Inflammatory macrophage treated with lipopolysaccharide for 4 hours (primary cell): ENCODE measurements at regions not wholly inside any gene's neighbourhood (a gene's known extent, or its start where the extent isn't known, plus 50 kb on each side); places are given as distances from the start of the nearest gene placed in this dataset.
"Not testable (repeated sequence)": the region's sequence is repeated elsewhere in the genome, so short reads cannot be mapped to it uniquely, and the experiment has no call there.

Source experiments
- DNase-seq: peaks from one replicate; pipeline ENCODE4 v3.0.0-alpha.2; 2020

DNA sequence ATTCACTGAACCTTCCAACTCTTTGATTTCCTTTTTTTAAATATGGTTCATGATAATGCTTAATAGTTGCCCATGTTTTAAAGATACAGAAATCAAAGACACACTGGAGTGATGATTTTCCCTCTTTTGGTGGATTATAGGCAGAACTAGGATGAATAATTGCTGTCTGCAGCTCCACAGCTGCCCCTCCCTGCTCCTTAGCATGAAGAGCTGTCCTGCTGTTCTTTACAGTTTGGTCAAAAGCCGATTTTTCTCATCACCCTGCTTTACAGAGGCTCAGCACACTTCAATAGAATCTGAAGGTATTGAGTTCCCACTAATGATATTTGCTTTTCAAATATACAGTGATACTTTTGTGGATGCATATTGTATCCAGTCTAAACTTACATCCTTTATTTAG is 202.6 kb downstream of the AASDHPPT start:
- no peak for DNase-seq

DNA sequence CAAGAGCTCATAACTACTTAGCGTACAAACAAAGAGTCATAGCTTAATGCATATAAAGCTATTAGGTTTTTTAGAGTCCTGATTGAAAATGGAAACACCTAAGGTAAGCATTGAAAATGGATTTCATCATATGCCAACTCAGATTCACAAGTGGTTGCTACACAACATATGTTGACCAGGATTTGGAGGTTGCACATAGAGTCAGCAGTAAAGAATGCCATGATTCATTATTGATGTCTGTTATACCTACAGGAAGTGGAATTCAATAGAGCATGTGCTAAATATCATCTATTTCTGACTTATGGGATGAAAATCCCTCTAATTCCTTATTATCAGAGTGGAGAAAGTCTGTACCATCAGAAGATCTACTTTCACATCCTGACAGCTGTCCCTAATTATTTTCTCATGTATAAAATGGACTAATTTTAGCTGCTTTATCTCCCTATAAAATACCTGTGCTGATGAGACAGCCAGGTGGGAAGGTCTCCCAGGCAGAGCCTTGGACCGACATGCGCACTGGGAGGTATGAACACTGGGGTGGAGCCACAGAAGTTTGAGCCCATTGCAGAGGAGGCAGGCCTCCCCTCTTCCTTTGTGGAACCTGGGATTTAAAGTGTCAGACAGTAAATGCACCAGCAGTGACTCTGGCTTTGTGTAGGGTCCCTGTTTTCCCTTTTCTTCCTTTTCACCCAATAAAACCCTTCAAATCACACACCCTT is 204.2 kb downstream of the AASDHPPT start:
- DNase-seq: no peak

DNA sequence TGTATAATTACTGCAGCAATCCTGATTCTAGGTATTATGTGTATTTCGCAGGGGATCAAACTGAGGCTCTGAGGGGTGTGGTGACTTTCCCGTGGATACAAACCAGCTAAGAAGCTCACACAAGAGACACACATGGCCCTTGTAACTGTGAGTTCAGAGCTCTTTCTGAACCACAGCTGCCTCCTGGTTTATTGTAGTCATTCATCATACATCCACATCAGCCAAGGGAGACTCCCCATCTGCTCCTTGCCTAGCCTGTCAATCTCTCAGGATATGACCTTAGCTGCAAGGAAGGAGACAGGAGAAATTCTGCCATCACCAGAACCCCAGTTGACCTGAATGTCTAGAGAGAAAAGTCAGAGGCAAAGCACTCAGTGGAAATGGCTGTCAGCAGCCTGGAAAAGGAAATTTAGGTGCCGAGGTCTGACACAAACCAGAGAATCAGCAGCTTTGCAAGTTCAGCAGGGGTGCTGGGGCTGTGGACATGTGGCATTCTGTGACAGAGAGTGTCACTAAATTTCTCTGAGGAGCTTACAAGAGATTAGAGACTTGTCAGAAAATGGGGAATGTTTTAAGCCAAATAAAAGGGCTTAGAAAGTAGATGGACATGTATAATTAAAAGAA is 209.5 kb downstream of the AASDHPPT start:
- DNase-seq: no peak

DNA sequence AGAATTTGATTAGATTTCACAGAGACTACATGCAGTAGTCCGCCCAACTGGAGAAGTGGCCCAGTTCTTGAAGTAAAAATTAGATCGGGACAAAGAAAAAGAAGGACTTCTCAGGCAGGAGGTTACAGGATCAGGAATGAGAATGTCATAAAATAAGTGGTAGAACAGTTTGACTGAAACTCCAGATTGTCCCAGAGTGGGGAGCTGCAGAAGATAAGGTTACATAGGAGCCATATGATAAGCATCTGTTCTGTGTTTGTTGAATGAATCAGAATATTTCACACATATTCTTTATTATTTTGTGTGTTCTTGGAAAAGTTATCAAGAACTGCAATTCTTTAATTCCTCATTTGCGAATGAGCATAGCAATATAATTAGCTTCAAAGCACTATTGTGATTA is 210.6 kb downstream of the AASDHPPT start:
- DNase-seq: no peak

DNA sequence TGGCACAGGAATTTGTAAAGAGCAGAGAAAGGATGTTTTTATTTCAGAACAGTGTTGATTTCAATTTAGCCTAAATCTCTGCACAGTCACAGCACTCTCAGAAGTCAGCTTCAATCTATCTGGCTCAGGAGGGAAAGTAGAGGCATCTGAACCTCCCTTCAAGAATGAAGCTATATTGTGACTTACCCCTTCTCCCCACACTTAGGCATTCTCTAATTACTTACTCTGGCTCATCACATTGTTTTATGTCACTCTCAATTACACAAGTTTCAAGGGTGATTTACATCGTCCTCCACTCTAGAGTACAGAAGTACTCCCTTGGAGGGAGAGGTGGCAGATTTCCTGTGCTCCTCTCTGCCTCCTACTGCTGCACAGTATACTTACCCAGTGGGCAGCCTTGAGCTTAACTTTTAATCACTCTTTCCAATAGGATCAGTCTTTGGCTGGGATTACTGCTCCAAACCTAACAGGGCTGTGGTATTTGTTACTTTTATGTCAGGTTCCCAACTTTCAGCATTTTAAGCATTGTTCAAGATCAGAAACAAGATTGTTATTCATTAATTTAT is 211.4 kb downstream of the AASDHPPT start:
- no peak for DNase-seq

DNA sequence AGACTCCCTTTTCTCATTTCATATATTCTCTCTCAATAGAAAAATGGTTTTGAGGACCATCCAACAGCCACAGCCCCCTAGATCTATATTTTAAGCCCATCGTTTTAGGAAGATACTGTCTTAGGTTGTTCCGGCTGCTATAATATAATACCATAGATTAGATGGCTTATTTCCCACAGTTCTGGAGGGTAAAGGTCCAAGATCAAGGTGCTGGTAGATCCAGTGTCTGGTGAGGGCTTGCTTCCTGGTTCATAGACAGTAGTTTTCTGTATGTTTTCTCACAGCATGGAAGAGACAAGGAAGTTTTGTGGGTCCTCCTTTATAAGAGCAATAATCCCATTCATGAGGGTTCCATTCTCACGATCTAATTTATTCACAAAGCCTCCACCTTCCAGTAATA is 215.1 kb downstream of the AASDHPPT start:
- no peak for DNase-seq

DNA sequence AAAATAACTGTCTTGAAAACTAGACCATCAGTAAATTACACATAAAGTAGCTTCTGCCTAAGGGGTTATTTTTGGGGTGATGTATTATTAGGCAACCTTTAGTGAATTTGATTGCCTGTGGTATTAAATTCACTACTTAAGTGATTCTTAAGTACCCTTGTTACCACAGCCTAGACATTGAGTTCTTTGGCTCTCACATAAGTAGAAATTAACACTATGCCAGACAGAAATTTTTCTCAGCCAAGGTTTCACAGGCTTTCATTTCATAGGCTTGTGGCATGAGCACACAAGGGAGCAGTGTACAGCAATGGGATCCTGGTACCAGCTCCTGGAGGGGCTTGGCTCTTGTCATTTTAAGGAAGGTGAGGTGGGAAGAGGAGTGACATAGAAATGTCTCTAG is 218.5 kb downstream of the AASDHPPT start:
- DNase-seq: no peak

DNA sequence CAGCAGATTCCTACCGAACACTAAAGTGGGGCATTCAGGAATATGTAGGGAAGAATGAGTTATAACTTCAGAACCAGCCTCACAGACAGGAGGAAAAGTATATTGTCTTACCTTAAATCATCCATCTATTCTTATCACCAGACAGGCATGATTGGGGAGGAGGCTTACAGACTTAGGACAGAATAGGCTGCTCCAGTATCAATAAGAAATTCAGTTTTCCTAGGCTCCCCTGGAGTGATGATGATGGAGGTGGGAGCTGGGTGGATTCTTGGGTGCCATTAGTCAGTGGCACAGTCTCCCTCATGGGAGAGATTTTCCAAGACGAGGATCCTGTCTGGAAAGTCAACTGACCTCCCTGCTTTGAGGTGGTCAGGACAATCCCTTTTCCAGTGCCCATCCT is 225.0 kb downstream of the AASDHPPT start:
- no peak for DNase-seq

DNA sequence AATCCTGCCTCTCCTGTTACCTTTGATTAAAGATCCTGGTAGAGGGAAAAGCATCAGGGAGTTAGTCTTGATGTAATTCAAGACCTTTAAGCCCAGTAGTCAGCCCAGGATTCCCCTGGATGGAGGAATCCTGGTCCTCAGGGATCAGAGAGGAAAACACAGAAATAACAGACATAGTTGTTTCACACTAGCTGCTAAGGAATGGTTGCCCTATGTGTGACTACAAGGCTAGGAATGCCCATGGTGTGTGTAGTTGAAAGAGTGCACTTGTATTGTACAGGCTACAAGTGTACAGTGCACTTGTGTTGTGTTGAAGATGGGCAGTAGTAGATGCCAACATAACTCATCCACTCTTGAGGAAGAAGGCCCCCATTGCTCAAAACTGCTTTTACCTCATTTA is 226.8 kb downstream of the AASDHPPT start:
- DNase-seq: no peak

DNA sequence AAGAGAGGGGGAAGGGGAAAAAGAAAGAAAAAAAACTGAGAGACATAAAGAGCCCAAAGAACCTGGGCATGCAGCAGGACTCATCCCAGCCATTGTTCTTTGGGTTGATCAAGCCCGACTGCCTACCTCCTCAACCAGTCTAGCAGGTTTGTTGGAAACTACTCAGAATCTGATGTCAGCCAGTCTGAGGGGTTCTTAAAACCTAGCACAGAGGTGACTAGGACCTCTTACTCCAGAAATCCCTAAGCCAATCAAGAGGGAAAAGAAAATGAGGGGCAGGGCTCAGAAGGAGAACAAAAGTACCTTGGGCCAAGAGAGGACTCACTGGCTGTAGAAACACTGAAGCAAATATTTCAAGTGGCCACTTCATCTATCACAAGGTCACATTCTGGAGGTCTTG is 228.0 kb downstream of the AASDHPPT start:
- DNase-seq: no peak

DNA sequence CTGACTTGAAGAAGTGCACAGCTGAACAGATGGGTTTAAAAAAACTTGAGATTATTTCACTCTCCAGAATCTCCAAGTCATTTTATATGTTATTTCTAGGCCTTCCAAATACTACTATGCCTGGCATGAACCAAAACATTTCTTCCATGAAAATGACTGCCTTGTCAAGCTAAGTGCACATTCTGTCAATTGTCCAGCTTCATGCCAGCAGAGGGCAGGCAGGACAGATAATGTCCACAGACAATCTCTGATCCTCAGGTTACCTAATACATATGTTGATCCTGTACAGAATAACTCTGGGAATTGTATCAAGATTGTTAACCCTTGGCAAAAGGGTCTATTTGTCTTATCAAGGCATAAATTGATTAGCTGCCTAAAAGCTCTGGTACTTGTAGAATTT is 229.5 kb downstream of the AASDHPPT start:
- DNase-seq: no peak

DNA sequence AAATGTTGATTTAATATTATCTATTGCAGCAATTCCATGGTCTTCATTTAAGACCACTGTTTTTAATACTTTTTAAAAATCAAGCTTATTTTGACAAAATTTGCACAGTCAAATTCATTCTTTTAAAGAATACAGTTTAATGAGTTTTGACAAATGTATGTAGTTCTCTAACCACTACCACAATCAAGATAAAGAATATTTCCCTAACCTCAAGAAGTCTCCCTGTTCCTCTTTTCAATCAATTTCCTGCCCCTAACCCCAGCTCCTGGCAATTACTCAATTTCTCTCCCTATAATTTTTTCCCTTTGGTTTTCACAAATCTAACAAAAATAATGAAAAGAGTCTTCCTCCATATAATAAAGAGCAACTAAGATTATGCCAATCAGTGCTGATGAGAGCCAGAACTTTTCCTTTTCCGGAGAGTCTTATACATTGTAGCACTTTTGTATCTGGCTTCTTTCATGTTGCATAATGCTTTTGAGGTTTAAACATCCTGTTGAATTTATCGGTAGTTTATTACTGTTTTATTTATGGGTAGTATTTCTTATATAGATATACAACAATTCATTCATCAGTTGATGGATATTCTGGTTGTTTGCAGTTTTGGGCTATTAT is 231.7 kb downstream of the AASDHPPT start:
- no peak for DNase-seq

DNA sequence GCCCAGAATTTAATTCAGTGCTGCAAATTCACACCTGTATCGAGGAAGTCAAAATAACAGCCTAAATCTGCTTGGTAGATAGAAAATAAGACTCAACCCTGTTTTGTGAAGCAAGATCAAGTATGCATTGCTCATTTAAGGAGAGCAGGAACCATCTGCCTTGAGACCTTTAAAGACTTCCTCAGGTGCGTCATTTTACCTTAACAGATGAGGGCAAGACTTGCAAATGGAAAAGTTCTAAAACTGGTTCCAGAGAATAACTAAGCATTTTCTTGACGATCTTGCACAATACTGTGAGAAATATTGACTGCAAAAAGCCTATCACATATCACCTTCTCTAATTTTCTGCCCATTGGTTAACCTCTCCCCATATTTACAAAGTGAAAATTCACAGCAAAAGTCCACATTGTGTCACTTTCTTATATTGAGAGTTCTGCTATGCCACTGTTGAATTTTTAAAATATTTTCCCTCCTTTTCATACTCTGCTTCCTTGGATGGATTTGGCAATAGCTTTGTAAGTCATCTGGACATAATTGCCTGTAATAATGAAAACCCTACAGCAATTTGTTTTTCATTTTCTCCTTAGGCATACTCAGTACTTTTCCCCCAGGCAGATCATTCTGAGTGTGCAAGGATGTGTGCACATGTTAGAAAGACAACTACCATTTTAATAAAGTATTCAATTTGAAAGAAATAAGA is 234.2 kb downstream of the AASDHPPT start:
- DNase-seq: no peak

DNA sequence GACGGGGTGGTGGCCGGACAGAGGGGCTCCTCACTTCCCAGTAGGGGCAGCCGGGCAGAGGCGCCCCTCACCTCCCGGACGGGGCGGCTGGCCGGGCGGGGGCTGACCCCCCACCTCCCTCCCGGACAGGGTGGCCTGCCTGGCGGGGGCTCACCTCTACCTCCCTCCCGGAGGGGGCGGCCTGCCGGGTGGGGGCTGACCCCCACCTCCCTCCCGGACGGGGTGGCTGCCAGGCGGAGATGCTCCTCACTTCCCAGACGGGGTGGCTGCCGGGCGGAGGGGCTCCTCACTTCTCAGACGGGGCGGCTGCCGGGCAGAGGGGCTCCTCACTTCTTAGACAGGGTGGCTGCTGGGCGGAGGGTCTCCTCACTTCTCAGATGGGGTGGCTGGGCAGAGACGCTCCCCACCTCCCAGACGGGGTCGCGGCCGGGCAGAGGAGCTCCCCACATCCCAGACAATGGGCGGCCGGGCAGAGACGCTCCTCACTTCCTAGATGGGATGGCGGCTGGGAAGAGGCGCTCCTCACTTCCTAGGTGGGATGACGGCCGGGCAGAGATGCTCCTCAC is 239.8 kb downstream of the AASDHPPT start:
- DNase-seq: not testable (repeated sequence)

DNA sequence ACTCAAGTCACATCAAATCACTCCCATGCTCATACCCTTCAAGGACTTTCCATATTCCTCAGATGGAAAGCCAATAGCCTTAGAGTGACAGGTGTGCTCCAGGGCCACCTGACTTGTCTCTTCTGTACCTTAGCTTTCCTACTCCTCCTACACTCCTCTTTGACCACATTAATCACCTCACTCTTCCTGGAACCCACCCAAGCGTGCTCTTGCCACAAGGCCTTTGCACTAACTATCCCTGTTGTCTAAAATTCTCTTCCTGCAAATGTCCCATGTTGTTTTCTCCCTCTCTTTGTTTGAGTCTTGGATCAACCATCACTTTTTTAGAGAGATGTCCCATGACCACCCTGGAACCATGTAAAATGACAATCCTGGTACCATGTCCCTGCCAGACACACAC is 244.1 kb downstream of the AASDHPPT start:
- no peak for DNase-seq

DNA sequence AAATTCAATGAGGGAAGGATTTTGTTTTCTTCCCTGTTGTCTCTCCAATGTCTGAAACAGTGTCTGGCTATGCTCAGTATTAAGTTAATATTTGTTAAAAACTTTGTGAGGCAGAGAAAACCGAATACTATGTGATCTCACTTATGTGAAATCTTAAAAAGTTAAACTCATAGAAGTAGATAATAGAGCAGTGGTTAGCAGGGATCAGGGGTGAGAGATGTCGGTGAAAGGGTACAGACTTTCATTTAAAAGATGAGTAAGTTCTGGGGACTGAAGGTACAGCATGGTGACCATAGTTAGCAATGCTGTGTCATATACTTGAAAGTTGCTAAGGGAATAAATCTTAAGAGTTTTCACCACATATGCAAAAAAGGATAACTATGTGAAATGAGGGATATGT is 244.6 kb downstream of the AASDHPPT start:
- DNase-seq: no peak

DNA sequence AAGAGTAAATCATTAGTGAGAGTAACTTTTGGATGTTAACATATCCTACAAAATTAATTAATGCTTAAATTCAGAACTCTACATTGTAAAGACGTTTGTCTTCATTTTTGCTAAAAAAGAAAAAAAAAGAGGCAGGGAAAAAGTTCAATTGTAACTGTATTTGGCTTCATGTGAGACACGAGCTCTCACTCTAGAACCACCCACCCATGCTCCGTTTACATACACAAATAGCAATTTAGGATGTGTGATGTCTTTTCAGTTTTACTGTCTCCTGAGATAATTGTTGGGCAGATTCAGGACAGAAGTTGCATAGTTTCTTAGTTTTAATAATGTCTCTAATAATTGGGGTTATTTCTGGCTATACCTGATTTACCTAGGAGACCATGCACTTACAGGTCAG is 248.6 kb downstream of the AASDHPPT start:
- no peak for DNase-seq

DNA sequence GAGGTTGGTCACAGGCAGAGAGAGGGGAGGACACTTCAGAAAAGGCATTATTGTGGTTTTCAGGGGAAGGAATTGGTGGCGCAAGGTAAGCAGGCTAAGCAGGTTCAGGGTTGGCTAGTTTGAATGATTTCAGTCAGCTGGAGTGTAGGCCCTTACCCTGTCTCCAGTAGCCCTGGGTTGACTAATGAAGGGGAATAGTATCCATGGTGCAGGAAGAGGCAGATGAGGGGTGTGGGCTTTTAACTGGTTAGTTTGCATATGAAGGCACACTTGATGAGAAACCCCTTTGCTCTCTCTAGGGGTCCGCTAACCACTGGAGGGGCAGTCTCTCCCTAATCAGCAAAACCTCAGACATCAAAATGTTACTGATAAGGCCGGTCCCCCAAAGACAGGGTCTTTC is 249.7 kb downstream of the AASDHPPT start:
- no peak for DNase-seq

DNA sequence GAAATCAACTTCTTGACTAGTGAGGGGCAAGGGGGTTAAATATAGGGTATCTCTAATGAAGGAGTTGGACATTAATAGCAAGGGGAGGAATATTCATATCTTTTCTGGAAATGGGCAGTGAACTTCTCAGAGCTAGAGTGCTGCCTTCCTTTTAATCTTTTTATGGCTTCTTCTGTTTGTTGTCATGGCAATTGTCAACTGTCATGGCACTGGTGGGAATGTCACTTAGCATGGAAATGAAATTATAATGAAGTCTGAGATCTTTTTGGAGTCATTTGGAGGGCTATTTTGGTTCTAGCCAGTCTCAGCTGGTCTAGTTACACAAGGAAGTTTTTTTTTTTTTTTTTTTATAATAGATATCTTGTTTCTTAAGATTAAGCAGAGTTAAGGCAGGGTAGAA is 250.2 kb downstream of the AASDHPPT start:
- no peak for DNase-seq

DNA sequence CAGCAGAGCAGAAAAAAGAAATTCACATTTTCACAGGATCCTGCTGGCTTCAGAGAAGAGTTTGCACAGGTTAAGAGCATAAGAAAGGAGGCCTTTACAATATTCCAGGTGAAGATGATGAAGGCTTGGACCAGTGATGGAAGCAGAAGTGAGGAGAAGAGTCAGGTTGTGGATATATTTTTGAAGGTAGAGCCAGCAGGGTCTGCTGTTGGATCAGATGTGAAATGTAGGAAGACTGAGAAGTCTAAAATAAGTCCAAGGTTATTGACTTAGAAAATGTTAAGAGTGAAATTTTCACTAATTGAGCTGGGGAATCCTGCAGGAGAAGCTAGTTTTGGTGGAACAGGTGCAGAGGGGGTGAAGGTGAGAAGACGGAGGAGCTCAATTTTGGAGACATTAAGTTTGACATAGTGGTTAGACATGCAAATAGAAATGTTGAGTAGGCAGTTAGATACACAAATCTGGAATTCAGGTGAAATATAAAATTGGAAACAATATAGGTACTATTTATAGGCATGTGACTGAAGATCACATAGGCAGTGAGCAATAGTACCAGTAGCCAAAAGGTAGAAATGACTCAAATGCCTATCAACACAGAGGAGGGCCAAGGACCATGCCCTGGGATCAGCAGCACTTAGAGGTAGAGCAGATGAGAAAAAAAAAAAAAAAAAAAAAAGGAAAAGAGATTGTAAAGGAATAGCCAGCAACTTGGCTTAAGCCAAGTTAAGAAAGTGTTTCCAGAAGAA is 252.0 kb downstream of the AASDHPPT start:
- no peak for DNase-seq

DNA sequence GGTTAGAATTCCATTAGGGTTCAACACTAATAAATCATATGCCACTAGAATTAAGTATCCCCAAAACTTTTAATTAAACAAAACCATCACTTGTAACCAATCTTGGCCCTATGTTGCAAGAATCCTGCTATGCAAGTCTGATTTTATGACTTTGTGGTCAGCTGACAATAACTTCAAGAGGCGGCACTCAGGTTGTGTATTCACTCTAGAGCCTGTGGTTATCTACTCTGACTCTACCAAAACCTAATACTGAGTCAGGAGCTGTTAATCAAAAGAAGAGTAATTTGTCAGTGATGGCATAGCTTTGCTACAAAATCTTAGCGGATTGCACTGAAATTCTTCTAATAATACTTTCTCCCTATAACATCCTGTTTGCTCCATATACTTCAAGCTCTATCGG is 253.7 kb downstream of the AASDHPPT start:
- no peak for DNase-seq

DNA sequence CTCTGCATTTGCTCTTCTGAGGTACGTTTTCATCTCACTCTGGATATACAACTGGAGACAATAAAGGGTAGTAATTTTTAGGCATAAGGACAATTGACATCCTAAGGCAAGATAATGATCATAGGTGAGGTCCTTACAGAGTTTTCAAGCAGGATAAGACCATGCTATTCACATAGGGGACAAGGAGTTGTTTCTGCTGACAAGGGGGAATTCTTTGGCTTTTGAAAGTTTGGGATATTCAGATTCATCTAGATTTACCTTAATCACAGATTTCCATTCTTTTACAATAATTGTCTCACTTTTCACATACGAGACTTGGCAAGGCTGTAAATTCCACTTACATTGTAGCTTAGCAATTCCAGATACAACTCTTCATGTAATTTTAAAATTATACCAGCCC is 256.2 kb downstream of the AASDHPPT start:
- no peak for DNase-seq

DNA sequence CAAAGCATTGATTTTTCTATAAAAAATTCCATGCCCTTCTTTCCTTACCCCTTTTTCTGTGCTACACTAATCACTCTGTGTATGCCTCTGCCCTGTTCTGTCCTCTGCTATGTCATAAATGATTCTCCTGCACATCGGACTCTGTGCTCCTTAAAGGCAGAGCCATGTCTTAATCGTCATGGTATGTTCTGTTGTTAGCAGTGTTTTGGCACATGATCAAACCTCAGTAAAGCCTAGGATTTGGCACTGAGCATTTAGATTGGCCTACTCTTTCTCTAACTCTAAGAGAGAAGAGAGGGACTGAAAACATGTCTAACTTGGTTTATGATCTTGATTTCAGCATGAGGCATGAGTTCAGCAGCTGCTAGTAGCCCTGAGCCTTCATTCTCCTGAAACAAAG is 266.9 kb downstream of the AASDHPPT start:
- DNase-seq: no peak
